IMR-90 (cell line): ENCODE measurements at regions not wholly inside any gene's neighbourhood (a gene's known extent, or its start where the extent isn't known, plus 50 kb on each side); places are given as distances from the start of the nearest gene placed in this dataset.
"Not testable (repeated sequence)": the region's sequence is repeated elsewhere in the genome, so short reads cannot be mapped to it uniquely, and the experiment has no call there.

Source experiments
- ATAC-seq: fragments of 200-7000 bp; cut with Tn5 transposase; 2 replicates; pipeline ENCODE4 v1.9.1; 2020; ENCODE audit warnings: low read depth, mild to moderate bottlenecking, moderate library complexity
- BruUV-seq: library from RNA; stranded (reverse); fragments of 400-500 nt; replicated peaks from 2 replicates; lab custom pipeline; 2021; lab: Mats Ljungman, UMichigan
- CTCF ChIA-PET: fragments of 300-600 bp; formaldehyde crosslinking; extraction: SDS; loops from one replicate; lab custom pipeline; 2021; ENCODE audit warnings: antibody characterized with exemption; lab: Yijun Ruan, JAX
- POLR2A ChIA-PET: fragments of 300-600 bp; sonication (Branson Sonifier 250); formaldehyde crosslinking; loops from one replicate; lab custom pipeline; 2022; ENCODE audit warnings: antibody characterized with exemption; ENCODE audit not compliant: unreplicated experiment; lab: Charles Lee
- DNase-seq: peaks from one replicate; pipeline ENCODE4 v3.0.0; 2013
- H2AFZ ChIP-seq: replicated peaks from 2 replicates; pipeline ENCODE3; 2013; ENCODE audit warnings: low read length, mild to moderate bottlenecking; ENCODE audit not compliant: poor library complexity
- H2AK5ac ChIP-seq: 2 replicates; pipeline ENCODE4 v1.6.1; 2013; ENCODE audit warnings: low read depth, low read length, inconsistent platforms
- H2AK9ac ChIP-seq: replicated peaks from 2 replicates; pipeline ENCODE3; 2013; ENCODE audit warnings: mild to moderate bottlenecking, low read depth, low read length, moderate library complexity; ENCODE audit not compliant: poor library complexity
- H2BK120ac ChIP-seq: 2 replicates; pipeline ENCODE4 v1.6.1; 2013; ENCODE audit warnings: low read depth, low read length, inconsistent platforms
- H2BK15ac ChIP-seq: 3 replicates; pipeline ENCODE4 v1.6.1; 2013; ENCODE audit warnings: low read depth, low read length, inconsistent platforms
- H2BK20ac ChIP-seq: 2 replicates; pipeline ENCODE4 v1.6.1; 2013; ENCODE audit warnings: low read depth, mild to moderate bottlenecking, inconsistent platforms, low read length, moderate library complexity
- H2BK5ac ChIP-seq: 2 replicates; pipeline ENCODE4 v1.6.1; 2013; ENCODE audit warnings: mild to moderate bottlenecking, low read depth, low read length, inconsistent platforms; ENCODE audit not compliant: poor library complexity, severe bottlenecking
- H3K14ac ChIP-seq: replicated peaks from 2 replicates; pipeline ENCODE4 v1.6.1; 2013; ENCODE audit warnings: low read depth, low read length, inconsistent platforms
- H3K18ac ChIP-seq: 2 replicates; pipeline ENCODE4 v1.6.1; 2013; ENCODE audit warnings: low read depth, low read length, control low read depth
- H3K23ac ChIP-seq: 2 replicates; pipeline ENCODE4 v1.6.1; 2013; ENCODE audit warnings: low read depth, low read length, inconsistent platforms
- H3K27ac ChIP-seq: 2 replicates; pipeline ENCODE4 v1.5.1; 2013; ENCODE audit warnings: mild to moderate bottlenecking, control low read depth, low read length; ENCODE audit not compliant: insufficient read depth
- H3K27me3 ChIP-seq: 2 replicates; pipeline ENCODE4 v1.6.1; 2013; ENCODE audit warnings: low read length; ENCODE audit not compliant: control insufficient read depth, insufficient read depth
- H3K36me3 ChIP-seq: 2 replicates; pipeline ENCODE4 v1.6.1; 2013; ENCODE audit warnings: low read length, mixed read lengths; ENCODE audit not compliant: control insufficient read depth, insufficient read depth
- H3K4ac ChIP-seq: 2 replicates; pipeline ENCODE4 v1.6.1; 2013; ENCODE audit warnings: low read depth, low read length, inconsistent platforms
- H3K4me1 ChIP-seq: 2 replicates; pipeline ENCODE4 v1.6.1; 2013; ENCODE audit warnings: low read length, mixed read lengths; ENCODE audit not compliant: control insufficient read depth, insufficient read depth
- H3K4me2 ChIP-seq: 2 replicates; pipeline ENCODE4 v1.6.1; 2013; ENCODE audit warnings: low read depth, mild to moderate bottlenecking, control low read depth, low read length, moderate library complexity
- H3K4me3 ChIP-seq: 2 replicates; pipeline ENCODE4 v1.5.1; 2013; ENCODE audit warnings: low read depth, mild to moderate bottlenecking, control low read depth, low read length, moderate library complexity; ENCODE audit not compliant: insufficient read depth
- H3K56ac ChIP-seq: 2 replicates; pipeline ENCODE4 v1.6.1; 2013; ENCODE audit warnings: low read length, inconsistent platforms; ENCODE audit not compliant: insufficient read depth; ENCODE audit errors: extremely low read depth
- H3K79me1 ChIP-seq, 2 experiments: 2 replicates each; pipeline ENCODE4 v1.6.1; 2013; ENCODE audit warnings: low read length in 2 of 2, inconsistent platforms in 1 of 2, low read depth in 1 of 2
- H3K9ac ChIP-seq: 2 replicates; pipeline ENCODE4 v1.6.1; 2013; ENCODE audit warnings: low read depth, low read length, control low read depth
- H3K9me1 ChIP-seq: 2 replicates; pipeline ENCODE4 v1.6.1; 2013; ENCODE audit warnings: low read length, inconsistent platforms; ENCODE audit not compliant: insufficient read depth
- H3K9me3 ChIP-seq: 2 replicates; pipeline ENCODE4 v1.6.1; 2013; ENCODE audit warnings: low read length; ENCODE audit not compliant: control insufficient read depth, insufficient read depth
- H4K20me1 ChIP-seq: 2 replicates; pipeline ENCODE4 v1.6.1; 2013; ENCODE audit warnings: low read length, inconsistent platforms; ENCODE audit not compliant: insufficient read depth
- H4K5ac ChIP-seq: 2 replicates; pipeline ENCODE4 v1.6.1; 2013; ENCODE audit warnings: mild to moderate bottlenecking, low read depth, low read length, control low read depth
- H4K8ac ChIP-seq, 2 experiments: 2 replicates each; pipeline ENCODE4 v1.6.1; 2013; ENCODE audit warnings: low read depth in 2 of 2, low read length in 2 of 2, control low read depth in 1 of 2, inconsistent platforms in 1 of 2
- H4K91ac ChIP-seq: 2 replicates; pipeline ENCODE4 v1.6.1; 2013; ENCODE audit warnings: low read depth, low read length, inconsistent platforms; ENCODE audit not compliant: insufficient read depth
- WGBS, 2 experiments: methylation state at CpG; one replicate each; pipeline versions ENCODE4 v1.1.5 to v1.1.7; 2013; ENCODE audit warnings: missing lambda C conversion rate in 2 of 2; ENCODE audit not compliant: insufficient read length in 1 of 2; ENCODE audit errors: extremely low coverage in 2 of 2; 5-methylcytosine and 5-hydroxymethylcytosine counted together
- dilution Hi-C: fragments of 300-500 bp; cut with HindIII; formaldehyde crosslinking; loops from one replicate; pipeline ENCODE4 v1.14.3; 2018; ENCODE audit warnings: low sequenced_read_pairs; ENCODE audit not compliant: unreplicated experiment
- in situ Hi-C: fragments of 300-500 bp; cut with MboI; formaldehyde crosslinking; loops from 3 replicates; pipeline ENCODE4 v1.14.3; 2019; ENCODE audit warnings: low sequenced_read_pairs, inconsistent platforms, mixed read lengths
- intact Hi-C: fragments of 100-400 bp; cut with micrococcal nuclease; formaldehyde crosslinking; loops from 2 replicates; pipeline ENCODE4 v1.10.0; 2022

- CTCF ChIA-PET, in situ Hi-C loops, H3K36me3 ChIP-seq, H3K4me2 ChIP-seq, H3K4me3 ChIP-seq, dilution Hi-C loops, H3K18ac ChIP-seq, H3K27me3 ChIP-seq, H3K23ac ChIP-seq, ATAC-seq, H4K20me1 ChIP-seq, BruUV-seq, H2BK15ac ChIP-seq, H2BK120ac ChIP-seq, H2AK5ac ChIP-seq, H2BK20ac ChIP-seq, H3K4ac ChIP-seq, H3K27ac ChIP-seq, H4K5ac ChIP-seq, H2AFZ ChIP-seq, H3K56ac ChIP-seq, H2BK5ac ChIP-seq, H4K8ac ChIP-seq, H3K79me1 ChIP-seq, H2AK9ac ChIP-seq, POLR2A ChIA-PET, intact Hi-C loops, H3K9me3 ChIP-seq, H3K9ac ChIP-seq, H3K9me1 ChIP-seq, H3K14ac ChIP-seq, H4K91ac ChIP-seq, DNase-seq, H3K4me1 ChIP-seq: not testable (repeated sequence)
- 14% methylated on average over 1 of the region's 11 CpGs; no CpG with 5 or more reads in 1 of the 2 experiments for WGBS, 2 experiments
These were observed 104.7 kb upstream of the CCZ1B start for GRCh38 chr7:6930787-6931186.

- H2AK9ac ChIP-seq, H3K4ac ChIP-seq, H3K9me3 ChIP-seq, H2AFZ ChIP-seq, ATAC-seq, dilution Hi-C loops, H3K4me3 ChIP-seq, intact Hi-C loops, H3K79me1 ChIP-seq, H3K14ac ChIP-seq, H2BK120ac ChIP-seq, H2AK5ac ChIP-seq, H2BK20ac ChIP-seq, H4K8ac ChIP-seq, H3K18ac ChIP-seq, H3K36me3 ChIP-seq, BruUV-seq, H3K56ac ChIP-seq, CTCF ChIA-PET, H3K4me1 ChIP-seq, DNase-seq, in situ Hi-C loops, H4K5ac ChIP-seq, H2BK15ac ChIP-seq, POLR2A ChIA-PET, H3K9ac ChIP-seq, H3K27ac ChIP-seq, H3K4me2 ChIP-seq, H3K23ac ChIP-seq, H3K9me1 ChIP-seq, H2BK5ac ChIP-seq, H4K91ac ChIP-seq, H3K27me3 ChIP-seq, H4K20me1 ChIP-seq: not testable (repeated sequence)
- no CpG with 5 or more reads among the region's 7 CpGs for WGBS, 2 experiments
These were observed 105.4 kb upstream of the CCZ1B start for GRCh38 chr7:6931456-6931855.
